ENCODE measurements at regions not wholly inside any gene's neighbourhood (a gene's known extent, or its start where the extent isn't known, plus 50 kb on each side); places are given as distances from the start of the nearest gene placed in this dataset.

GRCh38 chr6:40744835-40745234 lies 157.7 kb upstream of the LRFN2 start:
- Mint-ChIP-seq H3K27ac (no peak overlapping the region), H3K4me3 (no peak overlapping the region), H3K4me1 (peaks cover 8% of the 10 kb centered on the region), H3K27me3 (ENCODE audit: low read depth) (peaks cover 11% of the 10 kb centered on the region), H3K9me3 (no peaks in the 10 kb centered on the region), H3K36me3 (no peaks in the 10 kb centered on the region)
- TF ChIP-seq E2F1 (CRISPR knock-in tag; IDR thresholded peaks at IDR 0.05) (no peak), SMAD3 (CRISPR knock-in tag; IDR thresholded peaks at IDR 0.05; ENCODE audit: borderline replicate concordance) (no peak), ATF1 (CRISPR knock-in tag; IDR thresholded peaks at IDR 0.05) (no peak), ZNF423 (CRISPR knock-in tag; IDR thresholded peaks at IDR 0.05) (no peak), TEAD1 (CRISPR knock-in tag; IDR thresholded peaks at IDR 0.05) (no peak), GABPB1 (CRISPR knock-in tag; IDR thresholded peaks at IDR 0.05) (no peak), PRDM15 (CRISPR knock-in tag; IDR thresholded peaks at IDR 0.05) (no peak), ZNF671 (CRISPR knock-in tag; IDR thresholded peaks at IDR 0.05) (no peak), NFYB (CRISPR knock-in tag; conservative IDR thresholded peaks at IDR 0.05; ENCODE audit: low read depth) (no peak), OVOL2 (CRISPR knock-in tag; IDR thresholded peaks at IDR 0.05; ENCODE audit: borderline replicate concordance) (no peak), MAX (CRISPR knock-in tag; IDR thresholded peaks at IDR 0.05) (no peak), CTCF (IDR thresholded peaks at IDR 0.05) (no peak), SMAD4 (CRISPR knock-in tag; IDR thresholded peaks at IDR 0.05) (no peak), AR (CRISPR knock-in tag; IDR thresholded peaks at IDR 0.05) (no peak)
- TF ChIP-seq, protein P1, sequence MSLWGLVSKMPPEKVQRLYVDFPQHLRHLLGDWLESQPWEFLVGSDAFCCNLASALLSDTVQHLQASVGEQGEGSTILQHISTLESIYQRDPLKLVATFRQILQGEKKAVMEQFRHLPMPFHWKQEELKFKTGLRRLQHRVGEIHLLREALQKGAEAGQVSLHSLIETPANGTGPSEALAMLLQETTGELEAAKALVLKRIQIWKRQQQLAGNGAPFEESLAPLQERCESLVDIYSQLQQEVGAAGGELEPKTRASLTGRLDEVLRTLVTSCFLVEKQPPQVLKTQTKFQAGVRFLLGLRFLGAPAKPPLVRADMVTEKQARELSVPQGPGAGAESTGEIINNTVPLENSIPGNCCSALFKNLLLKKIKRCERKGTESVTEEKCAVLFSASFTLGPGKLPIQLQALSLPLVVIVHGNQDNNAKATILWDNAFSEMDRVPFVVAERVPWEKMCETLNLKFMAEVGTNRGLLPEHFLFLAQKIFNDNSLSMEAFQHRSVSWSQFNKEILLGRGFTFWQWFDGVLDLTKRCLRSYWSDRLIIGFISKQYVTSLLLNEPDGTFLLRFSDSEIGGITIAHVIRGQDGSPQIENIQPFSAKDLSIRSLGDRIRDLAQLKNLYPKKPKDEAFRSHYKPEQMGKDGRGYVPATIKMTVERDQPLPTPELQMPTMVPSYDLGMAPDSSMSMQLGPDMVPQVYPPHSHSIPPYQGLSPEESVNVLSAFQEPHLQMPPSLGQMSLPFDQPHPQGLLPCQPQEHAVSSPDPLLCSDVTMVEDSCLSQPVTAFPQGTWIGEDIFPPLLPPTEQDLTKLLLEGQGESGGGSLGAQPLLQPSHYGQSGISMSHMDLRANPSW (CRISPR knock-in tag; conservative IDR thresholded peaks at IDR 0.05; ENCODE audit: low read depth) = no peak
- TF ChIP-seq, protein P2, sequence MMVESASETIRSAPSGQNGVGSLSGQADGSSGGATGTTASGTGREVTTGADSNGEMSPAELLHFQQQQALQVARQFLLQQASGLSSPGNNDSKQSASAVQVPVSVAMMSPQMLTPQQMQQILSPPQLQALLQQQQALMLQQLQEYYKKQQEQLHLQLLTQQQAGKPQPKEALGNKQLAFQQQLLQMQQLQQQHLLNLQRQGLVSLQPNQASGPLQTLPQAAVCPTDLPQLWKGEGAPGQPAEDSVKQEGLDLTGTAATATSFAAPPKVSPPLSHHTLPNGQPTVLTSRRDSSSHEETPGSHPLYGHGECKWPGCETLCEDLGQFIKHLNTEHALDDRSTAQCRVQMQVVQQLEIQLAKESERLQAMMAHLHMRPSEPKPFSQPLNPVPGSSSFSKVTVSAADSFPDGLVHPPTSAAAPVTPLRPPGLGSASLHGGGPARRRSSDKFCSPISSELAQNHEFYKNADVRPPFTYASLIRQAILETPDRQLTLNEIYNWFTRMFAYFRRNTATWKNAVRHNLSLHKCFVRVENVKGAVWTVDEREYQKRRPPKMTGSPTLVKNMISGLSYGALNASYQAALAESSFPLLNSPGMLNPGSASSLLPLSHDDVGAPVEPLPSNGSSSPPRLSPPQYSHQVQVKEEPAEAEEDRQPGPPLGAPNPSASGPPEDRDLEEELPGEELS (CRISPR knock-in tag; IDR thresholded peaks at IDR 0.05) = no peak
- ChIA-PET CTCF (no interaction called here), POLR2A (no interaction called here)
- DNase-seq (ENCODE audit: low spot score) (no peak), ATAC-seq (no peak)
